H1 (cell line): ENCODE measurements at regions not wholly inside any gene's neighbourhood (a gene's known extent, or its start where the extent isn't known, plus 50 kb on each side); places are given as distances from the start of the nearest gene placed in this dataset.

Experiments
- CTCF ChIA-PET: fragments of 300-600 bp; sonication (Branson Sonifier 250); formaldehyde crosslinking; loops from one replicate; lab custom pipeline; 2021; ENCODE audit not compliant: partially characterized antibody; lab: Charles Lee
- POLR2A ChIA-PET: fragments of 300-600 bp; sonication (Branson Sonifier 250); formaldehyde crosslinking; loops from one replicate; lab custom pipeline; 2021; ENCODE audit warnings: inconsistent platforms; ENCODE audit not compliant: partially characterized antibody; lab: Charles Lee
- DNase-seq, 2 experiments: peaks; one replicate each; pipeline versions ENCODE4 v3.0.0 to v3.0.0-alpha.2; 2010 to 2022; ENCODE audit warnings: low spot score in 2 of 2, low read depth in 1 of 2, mixed read lengths in 1 of 2
- FAIRE-seq: peaks from 2 replicates; lab custom pipeline; 2011; peaks lifted over from hg19 to GRCh38; lab: Jason Lieb, UNC
- H2AFZ ChIP-seq: 2 replicates; pipeline ENCODE4 v1.8.1; 2012; ENCODE audit warnings: low read length, inconsistent platforms
- H2AK5ac ChIP-seq: 2 replicates; pipeline ENCODE4 v1.6.1; 2013; ENCODE audit warnings: low read depth, low read length
- H2BK120ac ChIP-seq: replicated peaks from 2 replicates; pipeline ENCODE3; 2013; ENCODE audit warnings: low read depth, low read length, inconsistent platforms
- H2BK12ac ChIP-seq: 2 replicates; pipeline ENCODE4 v1.6.1; 2013; ENCODE audit warnings: low read depth, low read length
- H2BK15ac ChIP-seq: 2 replicates; pipeline ENCODE4 v1.6.1; 2013; ENCODE audit warnings: low read length
- H2BK20ac ChIP-seq: 2 replicates; pipeline ENCODE4 v1.6.1; 2013; ENCODE audit warnings: low read length
- H2BK5ac ChIP-seq: 2 replicates; pipeline ENCODE4 v1.6.1; 2013; ENCODE audit warnings: low read depth, low read length
- H3K14ac ChIP-seq: 2 replicates; pipeline ENCODE4 v1.6.1; 2013; ENCODE audit warnings: inconsistent platforms; ENCODE audit not compliant: insufficient read length
- H3K18ac ChIP-seq: 2 replicates; pipeline ENCODE4 v1.6.1; 2013; ENCODE audit warnings: low read length; ENCODE audit errors: extremely low read depth
- H3K23ac ChIP-seq: 2 replicates; pipeline ENCODE4 v1.6.1; 2013; ENCODE audit warnings: inconsistent platforms; ENCODE audit not compliant: insufficient read length
- H3K23me2 ChIP-seq: 2 replicates; pipeline ENCODE4 v1.6.1; 2013; ENCODE audit warnings: low read depth, low read length
- H3K27ac ChIP-seq: 2 replicates; pipeline ENCODE4 v1.6.1; 2011; ENCODE audit warnings: low read depth, low read length, inconsistent platforms
- H3K27me3 ChIP-seq, 4 experiments: replicated peaks in 1 of 4; 1 replicate in 1 of 4; 2 replicates in 3 of 4; pipeline versions ENCODE4 v1.6.1 to v1.8.1; 2011 to 2013; ENCODE audit warnings: low read length in 3 of 4, mild to moderate bottlenecking in 3 of 4, inconsistent platforms in 2 of 4, mixed read lengths in 2 of 4, moderate library complexity in 1 of 4; ENCODE audit not compliant: control insufficient read depth in 3 of 4, insufficient read depth in 3 of 4; ENCODE audit errors: extremely low read depth in 1 of 4
- H3K36me3 ChIP-seq, 4 experiments: 2 replicates each; pipeline versions ENCODE4 v1.6.1 to v1.8.1; 2011 to 2013; ENCODE audit warnings: mild to moderate bottlenecking in 4 of 4, low read length in 3 of 4, moderate library complexity in 2 of 4, control low read depth in 1 of 4, inconsistent platforms in 1 of 4; ENCODE audit not compliant: insufficient read depth in 4 of 4, control insufficient read depth in 2 of 4
- H3K4ac ChIP-seq: replicated peaks from 2 replicates; pipeline ENCODE3; 2013; ENCODE audit warnings: low read length, low read depth, mixed read lengths, inconsistent platforms; ENCODE audit not compliant: insufficient read length
- H3K4me1 ChIP-seq, 4 experiments: replicated peaks in 1 of 4; 1 replicate in 1 of 4; 2 replicates in 3 of 4; pipeline versions ENCODE4 v1.6.1 to v1.8.1; 2011 to 2013; ENCODE audit warnings: low read length in 3 of 4, inconsistent platforms in 2 of 4, mixed read lengths in 1 of 4; ENCODE audit not compliant: insufficient read depth in 4 of 4, control insufficient read depth in 3 of 4
- H3K4me2 ChIP-seq, 2 experiments: 2 replicates each; pipeline versions ENCODE4 v1.6.1 to v1.8.1; 2011 to 2013; ENCODE audit warnings: low read depth in 2 of 2, low read length in 2 of 2, control low read depth in 1 of 2, inconsistent platforms in 1 of 2, mild to moderate bottlenecking in 1 of 2; ENCODE audit not compliant: insufficient read depth in 1 of 2
- H3K4me3 ChIP-seq, 4 experiments: fragments of 200-600, 300-600 bp in 1 of 4; sonication (generic), shearing (Covaris generic), sonication (Bioruptor Twin) in 1 of 4; 2 replicates each; pipeline versions ENCODE4 v1.5.1 to v1.8.1; 2011 to 2016; ENCODE audit warnings: low read length in 4 of 4, low read depth in 3 of 4, control low read depth in 2 of 4, inconsistent platforms in 2 of 4, mild to moderate bottlenecking in 2 of 4, mixed read lengths in 1 of 4, moderate library complexity in 1 of 4; ENCODE audit not compliant: insufficient read depth in 2 of 4; ENCODE audit errors: extremely low read depth in 1 of 4
- H3K56ac ChIP-seq: replicated peaks from 2 replicates; pipeline ENCODE3; 2013; ENCODE audit warnings: low read depth, mild to moderate bottlenecking, mixed read lengths, low read length, inconsistent platforms; ENCODE audit not compliant: insufficient read length
- H3K79me1 ChIP-seq: 2 replicates; pipeline ENCODE4 v1.6.1; 2013; ENCODE audit warnings: low read depth, low read length, control low read depth
- H3K79me2 ChIP-seq, 2 experiments: 2 replicates each; pipeline versions ENCODE4 v1.6.1 to v1.8.1; 2012 to 2013; ENCODE audit warnings: low read length in 2 of 2, mild to moderate bottlenecking in 2 of 2, inconsistent platforms in 1 of 2; ENCODE audit not compliant: insufficient read depth in 2 of 2, control insufficient read depth in 1 of 2
- H3K9ac ChIP-seq, 4 experiments: replicated peaks in 1 of 4; 1 replicate in 1 of 4; 2 replicates in 3 of 4; pipeline versions ENCODE4 v1.6.1 to v1.8.1; 2011 to 2013; ENCODE audit warnings: low read depth in 3 of 4, low read length in 3 of 4, control low read depth in 2 of 4, mild to moderate bottlenecking in 2 of 4, moderate library complexity in 2 of 4, inconsistent platforms in 1 of 4; ENCODE audit errors: extremely low read depth in 1 of 4
- H3K9me3 ChIP-seq, 2 experiments: 2 replicates each; pipeline versions ENCODE4 v1.6.1 to v1.8.1; 2012 to 2013; ENCODE audit warnings: mild to moderate bottlenecking in 2 of 2, moderate library complexity in 2 of 2, control low read depth in 1 of 2, inconsistent platforms in 1 of 2, low read depth in 1 of 2, low read length in 1 of 2, mixed read lengths in 1 of 2; ENCODE audit not compliant: insufficient read depth in 2 of 2
- H4K20me1 ChIP-seq, 2 experiments: replicated peaks in 1 of 2; 2 replicates each; pipeline versions ENCODE3 to v1.8.1; 2011 to 2013; ENCODE audit warnings: inconsistent platforms in 2 of 2, low read length in 2 of 2, mild to moderate bottlenecking in 1 of 2; ENCODE audit not compliant: insufficient read depth in 2 of 2, control insufficient read depth in 1 of 2
- H4K5ac ChIP-seq: 2 replicates; pipeline ENCODE4 v1.6.1; 2013; ENCODE audit warnings: low read length, low read depth, mixed read lengths, inconsistent platforms; ENCODE audit not compliant: insufficient read length
- H4K8ac ChIP-seq: 2 replicates; pipeline ENCODE4 v1.8.0; 2013; ENCODE audit warnings: mild to moderate bottlenecking, moderate library complexity, low read length, inconsistent platforms; ENCODE audit not compliant: insufficient read depth; ENCODE audit errors: extremely low read depth
- H4K91ac ChIP-seq: replicated peaks from 2 replicates; pipeline ENCODE3; 2013; ENCODE audit warnings: low read length, mixed read lengths, inconsistent platforms; ENCODE audit not compliant: insufficient read length
- ASH2L ChIP-seq: fragments of 200-600, 300-600 bp; sonication (generic); IDR thresholded peaks from one replicate; pipeline ENCODE4 v1.7.1; 2017; ENCODE audit warnings: low read length
- BCL11A ChIP-seq, 2 experiments: IDR thresholded peaks; one replicate each; pipeline ENCODE4 v1.6.1; 2011; ENCODE audit warnings: low read depth in 2 of 2, low read length in 2 of 2, mild to moderate bottlenecking in 2 of 2
- FOSL1 ChIP-seq: IDR thresholded peaks from 2 replicates; pipeline ENCODE4 v1.6.1; 2011; ENCODE audit warnings: mild to moderate bottlenecking, low read depth, low read length, moderate library complexity; ENCODE audit not compliant: insufficient read depth
- KDM4A ChIP-seq: IDR thresholded peaks from one replicate; pipeline ENCODE4 v1.7.1; 2012; ENCODE audit warnings: low read depth, mild to moderate bottlenecking, moderate library complexity, low read length, inconsistent platforms; ENCODE audit not compliant: severe bottlenecking
- KDM5A ChIP-seq: fragments of 200-600 bp; IDR thresholded peaks from 2 replicates; pipeline ENCODE4 v1.7.1; 2012; ENCODE audit warnings: mild to moderate bottlenecking, low read length, inconsistent platforms, mixed read lengths
- SAP30 ChIP-seq: fragments of 300-600 bp; sonication (generic); IDR thresholded peaks from 2 replicates; pipeline ENCODE4 v1.7.1; 2012; ENCODE audit warnings: low read length, moderate library complexity, mild to moderate bottlenecking, inconsistent platforms; ENCODE audit not compliant: insufficient read depth, insufficient replicate concordance
- SP2 ChIP-seq: IDR thresholded peaks from 2 replicates; pipeline ENCODE4 v1.6.1; 2012; ENCODE audit warnings: mild to moderate bottlenecking, low read length, inconsistent platforms
- SP4 ChIP-seq: IDR thresholded peaks from 2 replicates; pipeline ENCODE4 v1.6.1; 2012; ENCODE audit warnings: low read length, inconsistent platforms
- SRF ChIP-seq: IDR thresholded peaks from 2 replicates; pipeline ENCODE4 v1.6.1; 2011; ENCODE audit warnings: mild to moderate bottlenecking, low read depth, low read length, moderate library complexity
- SUZ12 ChIP-seq: fragments of 200-600 bp; sonication (generic); IDR thresholded peaks from 2 replicates; pipeline ENCODE4 v1.6.1; 2012; ENCODE audit warnings: mild to moderate bottlenecking, inconsistent platforms, low read length, moderate library complexity, mixed read lengths
- YY1 ChIP-seq: IDR thresholded peaks from 2 replicates; pipeline ENCODE4 v1.6.1; 2011; ENCODE audit warnings: low read depth, mild to moderate bottlenecking, low read length
- WGBS, 2 experiments: shearing (Covaris generic) in 1 of 2; methylation state at CpG; one replicate each; pipeline versions ENCODE4 v1.1.6 to v1.1.7; 2013 to 2015; ENCODE audit warnings: low lambda C conversion rate in 2 of 2, mixed read lengths in 2 of 2, inconsistent platforms in 1 of 2, low coverage in 1 of 2, missing lambda C conversion rate in 1 of 2; ENCODE audit not compliant: insufficient replicate concordance in 2 of 2, insufficient coverage in 1 of 2, insufficient read length in 1 of 2; ENCODE audit errors: extremely low coverage in 1 of 2, missing lambda C conversion rate in 1 of 2; 5-methylcytosine and 5-hydroxymethylcytosine counted together
- TF ChIP-seq, protein P1 (sequence below), 3 experiments: IDR thresholded peaks; 1 replicate in 2 of 3; 2 replicates in 1 of 3; pipeline versions ENCODE4 v1.5.1 to v1.6.1; 2011; ENCODE audit warnings: low read length in 3 of 3, mild to moderate bottlenecking in 3 of 3, inconsistent platforms in 2 of 3, low read depth in 1 of 3, moderate library complexity in 1 of 3; ENCODE audit not compliant: insufficient read depth in 1 of 3; ENCODE audit errors: control extremely low read depth in 1 of 3

DNA sequence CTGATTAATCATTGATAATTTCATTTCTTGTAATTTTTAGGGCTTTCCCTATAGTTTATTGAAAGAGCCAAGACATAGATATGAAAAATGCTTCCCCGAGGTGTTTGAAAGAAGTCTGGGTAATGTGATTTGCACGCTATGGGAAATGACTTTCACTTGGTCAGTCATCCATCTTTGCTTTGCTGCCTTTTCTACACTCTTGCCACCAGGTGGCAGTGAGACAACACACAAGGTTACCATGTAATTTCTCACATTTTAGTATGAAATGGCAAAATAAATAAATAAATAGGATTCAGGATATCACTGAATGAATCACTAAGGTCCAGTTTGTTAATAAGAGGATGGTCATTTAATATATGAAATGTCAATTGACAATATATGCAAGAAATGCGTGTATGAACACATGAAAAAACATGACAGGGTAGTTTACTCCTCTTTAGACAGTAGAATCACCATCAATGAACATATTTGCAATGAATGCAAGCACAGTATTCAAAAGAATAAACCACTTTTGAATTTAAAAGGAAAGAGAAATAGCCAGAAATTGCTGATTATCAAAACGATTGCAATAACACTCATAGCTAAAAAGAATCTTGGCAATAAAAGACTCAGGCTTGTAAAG lies 52.2 kb upstream of the KCNH7 start:
- no peak overlapping the region for H2BK20ac ChIP-seq
- no peak for TF ChIP-seq FOSL1
- no peak for TF ChIP-seq SRF
- TF ChIP-seq KDM5A = no peak
- no peak for TF ChIP-seq SP2
- TF ChIP-seq ASH2L = no peak
- TF ChIP-seq, protein P1, sequence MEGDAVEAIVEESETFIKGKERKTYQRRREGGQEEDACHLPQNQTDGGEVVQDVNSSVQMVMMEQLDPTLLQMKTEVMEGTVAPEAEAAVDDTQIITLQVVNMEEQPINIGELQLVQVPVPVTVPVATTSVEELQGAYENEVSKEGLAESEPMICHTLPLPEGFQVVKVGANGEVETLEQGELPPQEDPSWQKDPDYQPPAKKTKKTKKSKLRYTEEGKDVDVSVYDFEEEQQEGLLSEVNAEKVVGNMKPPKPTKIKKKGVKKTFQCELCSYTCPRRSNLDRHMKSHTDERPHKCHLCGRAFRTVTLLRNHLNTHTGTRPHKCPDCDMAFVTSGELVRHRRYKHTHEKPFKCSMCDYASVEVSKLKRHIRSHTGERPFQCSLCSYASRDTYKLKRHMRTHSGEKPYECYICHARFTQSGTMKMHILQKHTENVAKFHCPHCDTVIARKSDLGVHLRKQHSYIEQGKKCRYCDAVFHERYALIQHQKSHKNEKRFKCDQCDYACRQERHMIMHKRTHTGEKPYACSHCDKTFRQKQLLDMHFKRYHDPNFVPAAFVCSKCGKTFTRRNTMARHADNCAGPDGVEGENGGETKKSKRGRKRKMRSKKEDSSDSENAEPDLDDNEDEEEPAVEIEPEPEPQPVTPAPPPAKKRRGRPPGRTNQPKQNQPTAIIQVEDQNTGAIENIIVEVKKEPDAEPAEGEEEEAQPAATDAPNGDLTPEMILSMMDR (IDR thresholded peaks at IDR 0.05; ENCODE audit: control extremely low read depth in 1 of 3, insufficient read depth in 1 of 3, low read depth in 1 of 3, low read length in 3 of 3) = peak in 2 of 3 experiments; percentile 67 to 77; a peak in 3 of 4 replicates
- no peak for TF ChIP-seq SAP30
- no peak for TF ChIP-seq BCL11A (IDR thresholded peaks at IDR 0.05; ENCODE audit: low read depth in 2 of 2, low read length in 2 of 2)
- TF ChIP-seq YY1 = peak; percentile 79; the same call in 1 of the 2 replicates
- no peak for TF ChIP-seq SP4
- no peak for TF ChIP-seq KDM4A
- TF ChIP-seq SUZ12 = no peak

More for the DNA sequence above, 52.2 kb upstream of the KCNH7 start:
- no peak overlapping the region for H2AK5ac ChIP-seq
- WGBS, 2 experiments = 59% methylated on average over 4 of the region's 4 CpGs; no CpG with 5 or more reads in 1 of the 2 experiments
- H4K91ac ChIP-seq = no peak overlapping the region
- no peaks in the 10 kb centered on the region for H4K20me1 ChIP-seq
- no peak overlapping the region for H2BK120ac ChIP-seq
- H3K23ac ChIP-seq = no peak overlapping the region
- no peaks in the 10 kb centered on the region for H3K79me1 ChIP-seq
- H2BK12ac ChIP-seq = no peak overlapping the region
- H3K79me2 ChIP-seq = no peaks in the 10 kb centered on the region
- H3K4ac ChIP-seq = no peak overlapping the region
- H3K56ac ChIP-seq = no peak overlapping the region
- CTCF ChIA-PET = interaction anchor here (0.6 to 2.9 kb wide), 18 partner anchors 9 to 363 kb away, joined by 3 to 15 read pairs (median 4); no protein-coding TSS in a partner anchor
- no peak overlapping the region for H3K4me3 ChIP-seq
- no peaks in the 10 kb centered on the region for H3K36me3 ChIP-seq
- POLR2A ChIA-PET = no interaction called here
- H3K9ac ChIP-seq = no peak overlapping the region
- no peaks in the 10 kb centered on the region for H3K9me3 ChIP-seq
- no peak overlapping the region for H3K18ac ChIP-seq
- no peak overlapping the region for H2BK15ac ChIP-seq
- no peak overlapping the region for H2BK5ac ChIP-seq
- no peaks in the 10 kb centered on the region for H3K27me3 ChIP-seq
- no peaks in the 10 kb centered on the region for H3K23me2 ChIP-seq
- no peak overlapping the region for H2AFZ ChIP-seq
- H3K4me1 ChIP-seq = no peaks in the 10 kb centered on the region
- no peak overlapping the region for H3K27ac ChIP-seq
- H4K5ac ChIP-seq = no peak overlapping the region
- DNase-seq = no peak
- H3K4me2 ChIP-seq = no peak overlapping the region
- no peak overlapping the region for H3K14ac ChIP-seq
- H4K8ac ChIP-seq = no peak overlapping the region
- peak; percentile 65 for FAIRE-seq
